ENCODE measurements at regions not wholly inside any gene's neighbourhood (a gene's known extent, or its start where the extent isn't known, plus 50 kb on each side); places are given as distances from the start of the nearest gene placed in this dataset.

GRCh38 chr12:24591715-24592440 lies 357.0 kb downstream of the BCAT1 start:
- H3K36me3 ChIP-seq (ENCODE audit: control insufficient read depth, insufficient read depth, low read length), result no peaks in the 10 kb centered on the region
- H3K9ac ChIP-seq, result no peak overlapping the region
- no peak overlapping the region for H3K4me3 ChIP-seq (ENCODE audit: low read depth, low read length)
- H2AFZ ChIP-seq, result no peak overlapping the region
- H3K27ac ChIP-seq, result no peak overlapping the region
- H3K9me3 ChIP-seq (ENCODE audit: control insufficient read depth, low read length), result no peaks in the 10 kb centered on the region
- H3K27me3 ChIP-seq (ENCODE audit: control insufficient read depth, insufficient read depth, low read length), result no peaks in the 10 kb centered on the region
- no peaks in the 10 kb centered on the region for H3K79me2 ChIP-seq
- TF ChIP-seq, protein P1, sequence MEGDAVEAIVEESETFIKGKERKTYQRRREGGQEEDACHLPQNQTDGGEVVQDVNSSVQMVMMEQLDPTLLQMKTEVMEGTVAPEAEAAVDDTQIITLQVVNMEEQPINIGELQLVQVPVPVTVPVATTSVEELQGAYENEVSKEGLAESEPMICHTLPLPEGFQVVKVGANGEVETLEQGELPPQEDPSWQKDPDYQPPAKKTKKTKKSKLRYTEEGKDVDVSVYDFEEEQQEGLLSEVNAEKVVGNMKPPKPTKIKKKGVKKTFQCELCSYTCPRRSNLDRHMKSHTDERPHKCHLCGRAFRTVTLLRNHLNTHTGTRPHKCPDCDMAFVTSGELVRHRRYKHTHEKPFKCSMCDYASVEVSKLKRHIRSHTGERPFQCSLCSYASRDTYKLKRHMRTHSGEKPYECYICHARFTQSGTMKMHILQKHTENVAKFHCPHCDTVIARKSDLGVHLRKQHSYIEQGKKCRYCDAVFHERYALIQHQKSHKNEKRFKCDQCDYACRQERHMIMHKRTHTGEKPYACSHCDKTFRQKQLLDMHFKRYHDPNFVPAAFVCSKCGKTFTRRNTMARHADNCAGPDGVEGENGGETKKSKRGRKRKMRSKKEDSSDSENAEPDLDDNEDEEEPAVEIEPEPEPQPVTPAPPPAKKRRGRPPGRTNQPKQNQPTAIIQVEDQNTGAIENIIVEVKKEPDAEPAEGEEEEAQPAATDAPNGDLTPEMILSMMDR (IDR thresholded peaks at IDR 0.05), result no peak
- no peaks in the 10 kb centered on the region for H3K4me1 ChIP-seq
- no peak overlapping the region for H3K4me2 ChIP-seq (ENCODE audit: low read length)

GRCh38 chr12:24591079-24591626 lies 357.7 kb downstream of the BCAT1 start:
- Histone ChIP-seq H3K79me2 (no peaks in the 10 kb centered on the region), H3K36me3 (ENCODE audit: control insufficient read depth, insufficient read depth, low read length) (no peaks in the 10 kb centered on the region), H3K4me3 (ENCODE audit: low read depth, low read length) (no peak overlapping the region), H3K27me3 (ENCODE audit: control insufficient read depth, insufficient read depth, low read length) (no peaks in the 10 kb centered on the region), H3K9ac (no peak overlapping the region), H3K9me3 (ENCODE audit: control insufficient read depth, low read length) (no peaks in the 10 kb centered on the region), H3K4me1 (no peaks in the 10 kb centered on the region), H3K27ac (no peak overlapping the region), H3K4me2 (ENCODE audit: low read length) (no peak overlapping the region), H2AFZ (no peak overlapping the region)
- TF ChIP-seq, protein P1 (IDR thresholded peaks at IDR 0.05), result no peak

DNA sequence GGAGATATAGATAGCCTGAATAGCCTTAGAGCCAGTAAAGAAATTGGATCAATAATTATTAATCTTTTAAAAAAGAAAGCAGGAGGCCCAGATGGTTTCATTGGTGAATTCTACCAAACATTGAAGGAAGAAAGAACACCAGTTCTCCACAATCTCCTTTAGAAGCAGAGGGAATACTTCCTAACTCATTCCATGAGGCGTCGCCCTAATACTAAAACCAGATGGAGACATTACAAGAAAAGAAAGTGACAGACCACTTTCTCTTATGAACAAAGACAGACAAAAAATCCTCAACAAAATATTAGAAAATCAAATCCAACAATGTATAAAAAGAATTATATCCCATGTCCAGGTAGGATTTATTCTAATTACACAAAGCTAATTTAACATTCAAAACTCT lies 362.6 kb downstream of the BCAT1 start:
- TF ChIP-seq, protein P1 (IDR thresholded peaks at IDR 0.05), result no peak
- H3K36me3 ChIP-seq (ENCODE audit: control insufficient read depth, insufficient read depth, low read length), result no peaks in the 10 kb centered on the region
- H3K4me1 ChIP-seq, result no peaks in the 10 kb centered on the region
- no peaks in the 10 kb centered on the region for H3K79me2 ChIP-seq
- no peak overlapping the region for H3K4me2 ChIP-seq (ENCODE audit: low read length)
- H3K9me3 ChIP-seq (ENCODE audit: control insufficient read depth, low read length), result no peaks in the 10 kb centered on the region
- no peak overlapping the region for H3K4me3 ChIP-seq (ENCODE audit: low read depth, low read length)
- no peak overlapping the region for H3K9ac ChIP-seq
- no peak overlapping the region for H3K27ac ChIP-seq
- H3K27me3 ChIP-seq (ENCODE audit: control insufficient read depth, insufficient read depth, low read length), result no peaks in the 10 kb centered on the region
- no peak overlapping the region for H2AFZ ChIP-seq

- Histone ChIP-seq H3K9me3 (ENCODE audit: control insufficient read depth, low read length) (no peaks in the 10 kb centered on the region), H3K27me3 (ENCODE audit: control insufficient read depth, insufficient read depth, low read length) (no peaks in the 10 kb centered on the region), H2AFZ (no peak overlapping the region), H3K4me3 (ENCODE audit: low read depth, low read length) (no peak overlapping the region), H3K4me1 (no peaks in the 10 kb centered on the region), H3K4me2 (ENCODE audit: low read length) (no peak overlapping the region), H3K36me3 (ENCODE audit: control insufficient read depth, insufficient read depth, low read length) (no peaks in the 10 kb centered on the region), H3K27ac (no peak overlapping the region), H3K79me2 (no peaks in the 10 kb centered on the region), H3K9ac (no peak overlapping the region)
- TF ChIP-seq, protein P1 (IDR thresholded peaks at IDR 0.05), result no peak
Measured at GRCh38 chr12:24584032-24584675, 364.7 kb downstream of the BCAT1 start.
